Suprapubic skin (tissue), 4 donors: ENCODE measurements at regions not wholly inside any gene's neighbourhood (a gene's known extent, or its start where the extent isn't known, plus 50 kb on each side); places are given as distances from the start of the nearest gene placed in this dataset.

Experiments
- DNase-seq, 2 donors: peaks; one replicate each; pipeline ENCODE4 v3.0.0-alpha.2; 2019; ENCODE audit warnings: low spot score in 2 of 2
- H3K27ac ChIP-seq: fragments of 200-600 bp; sonication (generic); one replicate; pipeline ENCODE4 v1.5.1; 2019
- H3K27me3 ChIP-seq: fragments of 200-600 bp; sonication (generic); one replicate; pipeline ENCODE4 v1.5.1; 2019
- H3K36me3 ChIP-seq: fragments of 200-600 bp; sonication (generic); one replicate; pipeline ENCODE4 v1.5.1; 2019
- H3K4me1 ChIP-seq: fragments of 200-600 bp; sonication (generic); one replicate; pipeline ENCODE4 v1.5.1; 2019
- H3K4me3 ChIP-seq: fragments of 200-600 bp; sonication (generic); one replicate; pipeline ENCODE4 v1.5.1; 2019; ENCODE audit warnings: mild to moderate bottlenecking
- H3K9me3 ChIP-seq: fragments of 200-600 bp; sonication (generic); one replicate; pipeline ENCODE4 v1.5.1; 2019
- CTCF ChIP-seq, 2 donors: fragments of 200-600 bp in 1 of 2; fragments of 450-650 bp in 1 of 2; sonication (generic) in 1 of 2; IDR thresholded peaks; one replicate each; pipeline ENCODE4 v1.5.1; 2016 to 2019; ENCODE audit warnings: antibody characterized with exemption in 2 of 2, mild to moderate bottlenecking in 1 of 2, moderate library complexity in 1 of 2
- EP300 ChIP-seq: sonication (generic); formaldehyde crosslinking; IDR thresholded peaks from one replicate; pipeline ENCODE4 v1.6.1; 2017; ENCODE audit warnings: antibody characterized with exemption
- POLR2A ChIP-seq, 2 donors: fragments of 450-650 bp; IDR thresholded peaks; one replicate each; pipeline ENCODE4 v1.6.1; 2017; ENCODE audit warnings: antibody characterized with exemption in 2 of 2, mild to moderate bottlenecking in 2 of 2, moderate library complexity in 2 of 2
- POLR2AphosphoS5 ChIP-seq, 3 donors: sonication (generic); formaldehyde crosslinking; IDR thresholded peaks; one replicate each; pipeline ENCODE4 v1.6.1; 2017; ENCODE audit warnings: antibody characterized with exemption in 3 of 3
- WGBS: methylation state at CpG from one replicate; pipeline ENCODE4 v1.1.5; 2018; 5-methylcytosine and 5-hydroxymethylcytosine counted together

GRCh38 chr12:75735853-75736252 lies 224.4 kb upstream of the KRR1 start:
- no peak overlapping the region for H3K4me3 ChIP-seq
- H3K9me3 ChIP-seq, result no peaks in the 10 kb centered on the region
- H3K27me3 ChIP-seq, result no peaks in the 10 kb centered on the region
- H3K27ac ChIP-seq, result no peak overlapping the region
- H3K4me1 ChIP-seq, result no peaks in the 10 kb centered on the region
- no peaks in the 10 kb centered on the region for H3K36me3 ChIP-seq
- 53% methylated on average over 1 of the region's 1 CpG for WGBS
- DNase-seq, result no peak
- no peak for TF ChIP-seq CTCF (IDR thresholded peaks at IDR 0.05)
- TF ChIP-seq POLR2AphosphoS5 (IDR thresholded peaks at IDR 0.05), result no peak
- TF ChIP-seq POLR2A (IDR thresholded peaks at IDR 0.05), result no peak
- TF ChIP-seq EP300, result no peak

- no peak for TF ChIP-seq POLR2A (IDR thresholded peaks at IDR 0.05)
- no peak for TF ChIP-seq CTCF (IDR thresholded peaks at IDR 0.05)
- no peak for TF ChIP-seq EP300
- no peak for DNase-seq
- WGBS, result 97% methylated on average over 1 of the region's 1 CpG
- Histone ChIP-seq H3K9me3 (no peaks in the 10 kb centered on the region), H3K36me3 (no peaks in the 10 kb centered on the region), H3K27me3 (no peaks in the 10 kb centered on the region), H3K27ac (no peak overlapping the region), H3K4me1 (peaks cover 9% of the 10 kb centered on the region), H3K4me3 (no peak overlapping the region)
Observed at GRCh38 chr12:75728826-75729225, 217.4 kb upstream of the KRR1 start.

GRCh38 chr12:75727577-75727976 lies 216.2 kb upstream of the KRR1 start:
- H3K27me3 ChIP-seq, result no peaks in the 10 kb centered on the region
- H3K27ac ChIP-seq, result no peak overlapping the region
- TF ChIP-seq EP300, result no peak
- no peak for TF ChIP-seq POLR2A (IDR thresholded peaks at IDR 0.05)
- TF ChIP-seq POLR2AphosphoS5 (IDR thresholded peaks at IDR 0.05), result no peak
- no peak for TF ChIP-seq CTCF (IDR thresholded peaks at IDR 0.05)
- WGBS, result 95% methylated on average over 2 of the region's 2 CpGs
- H3K36me3 ChIP-seq, result no peaks in the 10 kb centered on the region
- no peaks in the 10 kb centered on the region for H3K9me3 ChIP-seq
- DNase-seq, result no peak
- H3K4me3 ChIP-seq, result no peak overlapping the region
- peaks cover 21% of the 10 kb centered on the region for H3K4me1 ChIP-seq

GRCh38 chr12:75725521-75726111 lies 214.2 kb upstream of the KRR1 start:
- no peaks in the 10 kb centered on the region for H3K36me3 ChIP-seq
- peak overlapping the region; percentile 1 for H3K27ac ChIP-seq
- H3K27me3 ChIP-seq, result no peaks in the 10 kb centered on the region
- no peak for DNase-seq
- TF ChIP-seq CTCF (IDR thresholded peaks at IDR 0.05) (no peak), POLR2A (IDR thresholded peaks at IDR 0.05) (no peak), POLR2AphosphoS5 (IDR thresholded peaks at IDR 0.05) (no peak), EP300 (no peak)
- WGBS, result 31% methylated on average over 3 of the region's 3 CpGs
- H3K4me1 ChIP-seq, result peaks cover 41% of the 10 kb centered on the region
- H3K9me3 ChIP-seq, result no peaks in the 10 kb centered on the region
- H3K4me3 ChIP-seq, result no peak overlapping the region

GRCh38 chr12:75724928-75725312 lies 213.5 kb upstream of the KRR1 start:
- Histone ChIP-seq H3K27ac (peak overlapping the region; percentile 1), H3K27me3 (no peaks in the 10 kb centered on the region), H3K36me3 (no peaks in the 10 kb centered on the region), H3K9me3 (no peaks in the 10 kb centered on the region), H3K4me3 (no peak overlapping the region), H3K4me1 (peaks cover 48% of the 10 kb centered on the region)
- TF ChIP-seq EP300 (no peak), CTCF (IDR thresholded peaks at IDR 0.05) (no peak), POLR2A (IDR thresholded peaks at IDR 0.05) (no peak), POLR2AphosphoS5 (IDR thresholded peaks at IDR 0.05) (no peak)
- no peak for DNase-seq
- 25% methylated on average over 5 of the region's 5 CpGs for WGBS
